Thoracic aorta (tissue), 2 donors: ENCODE measurements at regions not wholly inside any gene's neighbourhood (a gene's known extent, or its start where the extent isn't known, plus 50 kb on each side); places are given as distances from the start of the nearest gene placed in this dataset.

Source experiments
- ATAC-seq: fragments of 150-250 bp; one replicate; pipeline ENCODE4 v1.8.0; 2017; ENCODE audit warnings: low read depth; ENCODE audit not compliant: insufficient number of reproducible peaks, low FRiP score
- DNase-seq: peaks from one replicate; pipeline ENCODE4 v3.0.0-alpha.2; 2020; ENCODE audit warnings: low spot score
- H3K27ac ChIP-seq, 2 donors: fragments of 200-600 bp; sonication (generic); 1 replicate in 1 of 2; 2 replicates in 1 of 2; pipeline ENCODE4 v1.5.1; 2016; ENCODE audit warnings: mild to moderate bottlenecking in 2 of 2, moderate library complexity in 2 of 2
- H3K27me3 ChIP-seq: fragments of 200-600 bp; sonication (generic); replicated peaks from 2 replicates; pipeline ENCODE4 v1.6.0; 2016; ENCODE audit warnings: mild to moderate bottlenecking; ENCODE audit not compliant: insufficient read depth
- H3K36me3 ChIP-seq: fragments of 200-600 bp; sonication (generic); one replicate; pipeline ENCODE4 v1.5.1; 2016
- H3K4me1 ChIP-seq, 2 donors: fragments of 200-600 bp; sonication (generic); 1 replicate in 1 of 2; 2 replicates in 1 of 2; pipeline versions ENCODE4 v1.5.1 to v1.6.0; 2016; ENCODE audit warnings: low read depth in 2 of 2, mild to moderate bottlenecking in 1 of 2; ENCODE audit not compliant: control insufficient read depth in 1 of 2
- H3K4me3 ChIP-seq: fragments of 200-600 bp; sonication (generic); 2 replicates; pipeline ENCODE4 v1.5.1; 2016; ENCODE audit warnings: mild to moderate bottlenecking
- H3K9me3 ChIP-seq: fragments of 200-600 bp; sonication (generic); 2 replicates; pipeline ENCODE4 v1.5.1; 2016
- CTCF ChIP-seq: fragments of 200-600 bp; sonication (generic); IDR thresholded peaks from one replicate; pipeline ENCODE4 v1.5.1; 2019; ENCODE audit warnings: antibody characterized with exemption

- Histone ChIP-seq H3K4me3 (no peak overlapping the region), H3K4me1 (peaks cover 0 to 4% of the 10 kb centered on the region in 2 donors), H3K9me3 (no peaks in the 10 kb centered on the region), H3K27me3 (no peaks in the 10 kb centered on the region), H3K36me3 (no peaks in the 10 kb centered on the region), H3K27ac (no peak overlapping the region)
- DNase-seq, result no peak
- TF ChIP-seq CTCF, result no peak
- no peak for ATAC-seq
Measured at GRCh38 chr1:117802531-117803257, 126.7 kb downstream of the GDAP2 start.

GRCh38 chr1:117803318-117803717 is 126.1 kb downstream of the GDAP2 start:
- Histone ChIP-seq H3K36me3 (no peaks in the 10 kb centered on the region), H3K4me1 (peaks cover 0 to 4% of the 10 kb centered on the region in 2 donors), H3K9me3 (no peaks in the 10 kb centered on the region), H3K4me3 (no peak overlapping the region), H3K27me3 (no peaks in the 10 kb centered on the region), H3K27ac (no peak overlapping the region)
- TF ChIP-seq CTCF, result no peak
- no peak for DNase-seq
- ATAC-seq, result no peak

GRCh38 chr1:117809764-117810163 is 119.7 kb downstream of the GDAP2 start:
- Histone ChIP-seq H3K4me1 (peaks cover 7 to 33% of the 10 kb centered on the region in 2 donors), H3K36me3 (no peaks in the 10 kb centered on the region), H3K4me3 (no peak overlapping the region), H3K9me3 (no peaks in the 10 kb centered on the region), H3K27me3 (no peaks in the 10 kb centered on the region), H3K27ac (peak overlapping the region in 1 of 2 donors; percentile 10)
- peak; percentile 24 for TF ChIP-seq CTCF
- no peak for DNase-seq
- no peak for ATAC-seq

GRCh38 chr1:117810553-117810952 is 118.9 kb downstream of the GDAP2 start:
- Histone ChIP-seq H3K4me3 (no peak overlapping the region), H3K9me3 (no peaks in the 10 kb centered on the region), H3K36me3 (no peaks in the 10 kb centered on the region), H3K27me3 (no peaks in the 10 kb centered on the region), H3K4me1 (peaks cover 7 to 41% of the 10 kb centered on the region in 2 donors), H3K27ac (peak overlapping the region in 1 of 2 donors; percentile 10)
- no peak for TF ChIP-seq CTCF
- DNase-seq (no peak), ATAC-seq (no peak)

GRCh38 chr1:117812869-117813511 is 116.4 kb downstream of the GDAP2 start:
- no peak for TF ChIP-seq CTCF
- Histone ChIP-seq H3K4me1 (peaks cover 7 to 42% of the 10 kb centered on the region in 2 donors), H3K4me3 (no peak overlapping the region), H3K36me3 (no peaks in the 10 kb centered on the region), H3K27me3 (no peaks in the 10 kb centered on the region), H3K27ac (peak overlapping the region in 1 of 2 donors; percentile 21), H3K9me3 (no peaks in the 10 kb centered on the region)
- no peak for DNase-seq
- no peak for ATAC-seq
